Loucy (cell line): ENCODE measurements at regions not wholly inside any gene's neighbourhood (a gene's known extent, or its start where the extent isn't known, plus 50 kb on each side); places are given as distances from the start of the nearest gene placed in this dataset.

Experiments
- H2AFZ ChIP-seq: fragments of 200-600 bp; sonication (generic); 2 replicates; pipeline ENCODE4 v1.6.0; 2016; ENCODE audit warnings: antibody characterized with exemption, mild to moderate bottlenecking, low read length, moderate library complexity
- H3F3A ChIP-seq: fragments of 200-600 bp; 2 replicates; pipeline ENCODE4 v1.6.0; 2016; ENCODE audit warnings: antibody characterized with exemption, low read depth, mild to moderate bottlenecking
- H3K27me3 ChIP-seq: fragments of 200-600 bp; sonication (generic); 2 replicates; pipeline ENCODE4 v1.6.1; 2014; ENCODE audit warnings: low read length, mild to moderate bottlenecking; ENCODE audit not compliant: insufficient read depth, poor library complexity, severe bottlenecking
- H3K36me3 ChIP-seq: fragments of 200-600 bp; sonication (generic); 2 replicates; pipeline ENCODE4 v1.6.1; 2016; ENCODE audit warnings: low read length; ENCODE audit not compliant: insufficient read depth
- H3K4me1 ChIP-seq: fragments of 200-600 bp; sonication (generic); 2 replicates; pipeline ENCODE4 v1.5.1; 2014; ENCODE audit warnings: low read length, mild to moderate bottlenecking; ENCODE audit not compliant: insufficient read depth, poor library complexity, severe bottlenecking
- H3K4me2 ChIP-seq: fragments of 200-600 bp; sonication (generic); 2 replicates; pipeline ENCODE4 v1.6.0; 2014; ENCODE audit warnings: antibody characterized with exemption, low read length, low read depth, mild to moderate bottlenecking; ENCODE audit not compliant: poor library complexity, severe bottlenecking
- H3K4me3 ChIP-seq: fragments of 200-600 bp; sonication (generic); 2 replicates; pipeline ENCODE4 v1.5.1; 2014; ENCODE audit warnings: low read length, mild to moderate bottlenecking, mixed read lengths; ENCODE audit not compliant: poor library complexity, severe bottlenecking
- H3K79me2 ChIP-seq: fragments of 200-600 bp; sonication (generic); 2 replicates; pipeline ENCODE4 v1.6.1; 2014; ENCODE audit warnings: low read length; ENCODE audit not compliant: insufficient read depth
- H3K9ac ChIP-seq: fragments of 200-600 bp; sonication (generic); 2 replicates; pipeline ENCODE4 v1.6.0; 2014; ENCODE audit warnings: mild to moderate bottlenecking, low read depth, low read length, moderate library complexity; ENCODE audit not compliant: poor library complexity, severe bottlenecking
- H3K9me2 ChIP-seq: fragments of 200-600 bp; sonication (generic); replicated peaks from 2 replicates; pipeline ENCODE4 v1.6.1; 2016; ENCODE audit warnings: low read depth, low read length, mixed read lengths
- H3K9me3 ChIP-seq: fragments of 200-600 bp; sonication (generic); 2 replicates; pipeline ENCODE4 v1.6.1; 2014; ENCODE audit warnings: mild to moderate bottlenecking, antibody characterized with exemption, low read length, low read depth; ENCODE audit not compliant: insufficient read depth
- H4K20me1 ChIP-seq: fragments of 200-600 bp; sonication (generic); 2 replicates; pipeline ENCODE4 v1.6.0; 2014; ENCODE audit warnings: antibody characterized with exemption, low read length, mild to moderate bottlenecking; ENCODE audit not compliant: insufficient read depth, poor library complexity, severe bottlenecking
- EZH2phosphoT487 ChIP-seq: fragments of 200-600 bp; IDR thresholded peaks from 2 replicates; pipeline ENCODE4 v1.6.1; 2018; ENCODE audit warnings: antibody characterized with exemption, mild to moderate bottlenecking, moderate library complexity, borderline replicate concordance
- TF ChIP-seq, protein P1 (sequence below): fragments of 200-600 bp; sonication (generic); conservative IDR thresholded peaks from 2 replicates; pipeline ENCODE4 v1.5.1; 2014; ENCODE audit warnings: mild to moderate bottlenecking, antibody characterized with exemption, low read length

DNA sequence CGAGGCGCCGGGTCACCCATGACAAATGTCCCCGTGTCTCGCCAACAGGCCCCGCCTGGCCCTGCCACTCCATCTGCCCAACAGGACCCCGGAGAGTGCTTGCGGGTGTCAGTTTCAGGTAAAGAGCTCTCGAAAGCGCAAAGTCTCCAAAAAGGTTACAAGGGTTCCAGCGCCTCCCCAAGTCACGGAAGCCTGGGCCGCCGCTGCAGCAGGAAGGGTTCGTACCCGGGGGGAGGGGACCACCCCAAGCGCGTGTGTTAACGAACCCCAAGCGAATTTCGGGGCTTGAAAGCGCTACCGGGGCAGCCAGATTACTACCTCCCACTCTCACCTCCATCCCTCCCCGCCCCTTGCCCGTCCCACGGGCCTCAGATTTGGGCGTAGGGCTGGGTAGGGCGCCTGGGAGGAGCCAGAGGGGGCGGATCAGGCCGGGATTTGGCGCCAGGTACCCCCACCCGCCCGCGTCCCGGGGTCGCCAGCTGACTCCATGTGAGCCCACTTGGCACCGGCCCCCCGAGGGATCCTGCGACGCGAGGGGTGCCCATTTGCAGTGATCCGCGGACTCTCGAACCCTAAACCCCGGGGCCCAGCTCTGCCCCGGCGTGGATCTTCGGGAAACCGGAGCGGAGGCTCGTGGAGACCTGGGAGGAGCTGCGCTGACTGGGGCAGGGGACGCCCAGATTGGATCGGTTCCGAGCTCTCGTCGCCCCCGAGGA is 85.9 kb downstream of the NR2F2 start:
- TF ChIP-seq EZH2phosphoT487 = no peak
- TF ChIP-seq, protein P1, sequence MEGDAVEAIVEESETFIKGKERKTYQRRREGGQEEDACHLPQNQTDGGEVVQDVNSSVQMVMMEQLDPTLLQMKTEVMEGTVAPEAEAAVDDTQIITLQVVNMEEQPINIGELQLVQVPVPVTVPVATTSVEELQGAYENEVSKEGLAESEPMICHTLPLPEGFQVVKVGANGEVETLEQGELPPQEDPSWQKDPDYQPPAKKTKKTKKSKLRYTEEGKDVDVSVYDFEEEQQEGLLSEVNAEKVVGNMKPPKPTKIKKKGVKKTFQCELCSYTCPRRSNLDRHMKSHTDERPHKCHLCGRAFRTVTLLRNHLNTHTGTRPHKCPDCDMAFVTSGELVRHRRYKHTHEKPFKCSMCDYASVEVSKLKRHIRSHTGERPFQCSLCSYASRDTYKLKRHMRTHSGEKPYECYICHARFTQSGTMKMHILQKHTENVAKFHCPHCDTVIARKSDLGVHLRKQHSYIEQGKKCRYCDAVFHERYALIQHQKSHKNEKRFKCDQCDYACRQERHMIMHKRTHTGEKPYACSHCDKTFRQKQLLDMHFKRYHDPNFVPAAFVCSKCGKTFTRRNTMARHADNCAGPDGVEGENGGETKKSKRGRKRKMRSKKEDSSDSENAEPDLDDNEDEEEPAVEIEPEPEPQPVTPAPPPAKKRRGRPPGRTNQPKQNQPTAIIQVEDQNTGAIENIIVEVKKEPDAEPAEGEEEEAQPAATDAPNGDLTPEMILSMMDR = no peak
- Histone ChIP-seq H3F3A (no peaks in the 10 kb centered on the region), H3K4me3 (no peak overlapping the region), H3K9ac (no peak overlapping the region), H3K79me2 (no peaks in the 10 kb centered on the region), H3K9me2 (no peaks in the 10 kb centered on the region), H3K9me3 (no peaks in the 10 kb centered on the region), H3K27me3 (no peaks in the 10 kb centered on the region), H3K4me2 (no peak overlapping the region), H2AFZ (no peak overlapping the region), H4K20me1 (no peaks in the 10 kb centered on the region), H3K36me3 (no peaks in the 10 kb centered on the region), H3K4me1 (no peaks in the 10 kb centered on the region)

DNA sequence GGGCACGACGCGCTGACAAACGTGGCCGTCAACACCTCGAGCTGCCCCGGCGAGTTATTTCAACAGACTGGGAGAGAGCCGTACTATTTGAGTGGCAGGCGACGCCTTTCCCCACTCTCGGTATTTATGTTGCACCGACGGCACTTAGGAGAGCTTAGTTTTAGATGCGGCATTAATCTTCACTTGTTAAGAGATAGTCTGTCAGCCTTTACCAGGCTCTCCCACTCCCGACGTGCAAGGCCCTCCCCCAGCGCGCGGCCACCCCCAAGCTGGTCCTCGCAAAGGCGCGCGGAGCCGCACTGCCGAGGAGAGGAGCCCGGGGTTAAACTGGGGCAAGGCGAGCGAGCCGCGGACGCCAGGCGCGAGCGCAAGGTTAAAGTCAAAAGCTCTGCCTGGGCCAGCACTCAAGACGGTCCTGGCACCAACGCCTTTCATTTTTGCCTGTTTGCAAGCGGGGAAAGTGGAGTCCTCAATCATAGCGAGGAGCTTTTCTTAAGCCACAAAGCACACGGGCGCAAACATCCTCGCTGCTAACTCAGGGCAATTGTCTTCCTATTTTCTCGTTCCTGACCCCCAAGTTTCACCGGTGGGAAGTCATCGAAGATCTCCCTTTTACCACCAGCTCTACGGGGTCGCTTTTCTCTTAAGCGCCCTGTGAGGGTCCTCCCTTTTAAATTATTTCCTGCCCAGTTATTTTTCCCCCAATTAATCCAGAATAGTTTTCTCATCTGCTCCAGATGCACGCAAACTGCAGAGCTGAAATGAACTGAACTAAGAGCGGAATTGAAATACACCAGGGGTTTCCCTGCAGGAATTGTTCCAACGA is 86.6 kb downstream of the NR2F2 start:
- no peak overlapping the region for H2AFZ ChIP-seq
- H3K4me3 ChIP-seq = no peak overlapping the region
- H3K27me3 ChIP-seq = no peaks in the 10 kb centered on the region
- H3K9ac ChIP-seq = no peak overlapping the region
- no peaks in the 10 kb centered on the region for H3K9me2 ChIP-seq
- no peak overlapping the region for H3K4me2 ChIP-seq
- H3K9me3 ChIP-seq = no peaks in the 10 kb centered on the region
- no peak for TF ChIP-seq EZH2phosphoT487
- TF ChIP-seq, protein P1 = no peak
- no peaks in the 10 kb centered on the region for H3F3A ChIP-seq
- no peaks in the 10 kb centered on the region for H3K79me2 ChIP-seq
- no peaks in the 10 kb centered on the region for H4K20me1 ChIP-seq
- no peaks in the 10 kb centered on the region for H3K4me1 ChIP-seq
- no peaks in the 10 kb centered on the region for H3K36me3 ChIP-seq

DNA sequence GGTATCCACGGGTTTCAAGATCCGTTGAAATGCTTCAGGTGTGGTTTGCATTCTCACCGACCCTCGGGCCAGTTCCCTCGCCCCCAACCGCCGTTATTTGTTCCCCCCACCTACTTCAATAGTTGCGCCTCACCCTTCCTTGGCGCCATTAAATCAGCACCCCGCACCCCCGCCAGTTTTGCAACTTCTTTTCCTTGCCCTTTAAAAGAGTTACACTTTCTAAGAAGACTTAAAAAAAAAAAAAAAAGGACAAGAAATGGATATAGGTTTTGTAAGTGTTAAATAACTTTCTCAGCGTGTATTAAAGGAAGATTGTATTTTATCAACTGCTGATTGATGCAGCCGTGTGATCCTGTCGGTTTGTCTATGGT is 87.2 kb downstream of the NR2F2 start:
- Histone ChIP-seq H4K20me1 (no peaks in the 10 kb centered on the region), H3F3A (no peaks in the 10 kb centered on the region), H3K9me2 (no peaks in the 10 kb centered on the region), H2AFZ (no peak overlapping the region), H3K4me3 (no peak overlapping the region), H3K9ac (no peak overlapping the region), H3K4me1 (no peaks in the 10 kb centered on the region), H3K27me3 (no peaks in the 10 kb centered on the region), H3K9me3 (no peaks in the 10 kb centered on the region), H3K36me3 (no peaks in the 10 kb centered on the region), H3K79me2 (no peaks in the 10 kb centered on the region), H3K4me2 (no peak overlapping the region)
- TF ChIP-seq EZH2phosphoT487 = no peak
- TF ChIP-seq, protein P1 = no peak
